ENCODE measurements at regions not wholly inside any gene's neighbourhood (a gene's known extent, or its start where the extent isn't known, plus 50 kb on each side); places are given as distances from the start of the nearest gene placed in this dataset.

DNA sequence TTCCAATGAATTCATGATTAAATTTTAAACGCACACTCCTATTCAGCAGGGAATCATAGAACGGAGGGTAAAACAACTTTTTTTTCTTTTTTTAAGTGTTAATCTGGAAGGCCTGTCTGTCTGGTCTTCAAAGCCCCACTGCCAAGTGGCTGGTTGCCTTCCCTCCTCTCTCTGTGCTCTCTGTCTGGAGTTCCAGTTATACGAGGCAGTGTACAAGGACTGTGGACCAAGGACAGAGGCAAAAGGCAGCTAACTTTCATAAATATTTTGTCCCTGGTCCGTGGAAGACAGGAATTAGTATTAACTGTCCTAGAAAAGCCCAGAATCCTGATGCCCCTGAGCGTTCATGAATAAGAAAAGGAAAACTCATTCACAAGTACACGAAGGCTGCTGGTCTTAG is 164.0 kb upstream of the E2F8 start:
- H3K27me3 ChIP-seq: no peaks in the 10 kb centered on the region
- H3K4me2 ChIP-seq: no peak overlapping the region
- no peak overlapping the region for H3K27ac ChIP-seq
- H3K9ac ChIP-seq: no peak overlapping the region
- H3K9me3 ChIP-seq: no peaks in the 10 kb centered on the region
- no peaks in the 10 kb centered on the region for H3K4me1 ChIP-seq
- TF ChIP-seq Cebpa-rat (IDR thresholded peaks at IDR 0.05): no peak
- no peak overlapping the region for H3K4me3 ChIP-seq
- no peaks in the 10 kb centered on the region for H3K36me3 ChIP-seq
- no peaks in the 10 kb centered on the region for H4K20me1 ChIP-seq

DNA sequence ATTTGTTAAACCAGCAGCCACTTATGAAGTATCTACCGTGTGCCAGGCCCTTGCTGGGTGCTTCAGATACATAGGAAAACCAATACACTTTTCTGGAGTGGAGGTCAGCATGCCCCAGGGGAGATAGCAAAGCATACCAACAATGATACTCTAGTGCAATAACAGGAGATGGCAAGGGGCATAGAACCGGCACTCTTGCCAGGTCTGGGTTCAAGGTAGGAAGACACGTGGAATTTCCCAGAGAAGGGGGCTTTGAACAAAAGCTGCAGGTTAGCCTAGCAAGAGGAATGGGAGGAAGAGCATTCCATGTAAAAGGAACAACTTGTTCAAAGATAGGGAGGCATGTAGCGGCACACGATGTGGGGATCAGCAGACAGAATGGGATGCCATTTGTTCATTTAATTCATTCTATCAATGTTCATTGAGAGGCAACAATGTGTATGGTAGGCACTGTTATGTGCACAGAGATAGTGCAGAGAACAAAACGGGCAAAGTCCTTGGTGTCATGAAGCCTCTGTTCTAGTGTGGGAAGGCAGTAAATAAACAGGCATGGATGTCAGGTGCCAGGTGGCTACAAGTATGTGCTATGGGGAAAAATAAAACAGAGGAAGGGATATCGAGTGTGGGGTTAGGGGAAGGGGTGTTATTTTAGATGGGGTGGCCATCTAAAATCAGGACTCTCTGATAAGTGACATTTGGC is 162.6 kb upstream of the E2F8 start:
- Histone ChIP-seq H3K4me3 (no peak overlapping the region), H3K4me1 (no peaks in the 10 kb centered on the region), H3K27ac (no peak overlapping the region), H4K20me1 (no peaks in the 10 kb centered on the region), H3K36me3 (no peaks in the 10 kb centered on the region), H3K9me3 (no peaks in the 10 kb centered on the region), H3K27me3 (no peaks in the 10 kb centered on the region), H3K9ac (no peak overlapping the region), H3K4me2 (no peak overlapping the region)
- TF ChIP-seq Cebpa-rat (IDR thresholded peaks at IDR 0.05): no peak

DNA sequence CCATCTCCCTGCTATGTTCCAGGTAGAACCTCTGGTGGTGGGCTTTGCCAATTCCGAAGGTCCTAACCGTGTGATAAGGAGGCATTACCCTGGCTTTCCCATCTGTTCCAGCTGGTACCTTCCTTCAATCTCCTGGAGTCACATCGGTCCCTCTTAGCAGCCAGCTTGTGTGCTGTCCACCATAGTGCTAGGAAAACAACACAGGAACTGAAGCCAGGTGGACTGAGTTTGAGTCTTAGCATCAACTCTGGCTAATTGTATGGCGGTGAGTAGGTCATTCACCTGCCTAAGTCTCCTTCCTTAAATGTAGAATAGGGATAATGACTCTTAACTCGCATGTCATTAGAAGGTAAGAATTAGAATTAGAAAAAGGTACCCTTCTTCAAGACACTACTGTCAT is 159.6 kb upstream of the E2F8 start:
- Histone ChIP-seq H3K27ac (no peak overlapping the region), H3K4me3 (no peak overlapping the region), H3K27me3 (no peaks in the 10 kb centered on the region), H4K20me1 (no peaks in the 10 kb centered on the region), H3K9me3 (no peaks in the 10 kb centered on the region), H3K9ac (no peak overlapping the region), H3K4me1 (no peaks in the 10 kb centered on the region), H3K4me2 (no peak overlapping the region), H3K36me3 (no peaks in the 10 kb centered on the region)
- TF ChIP-seq Cebpa-rat (IDR thresholded peaks at IDR 0.05): no peak

DNA sequence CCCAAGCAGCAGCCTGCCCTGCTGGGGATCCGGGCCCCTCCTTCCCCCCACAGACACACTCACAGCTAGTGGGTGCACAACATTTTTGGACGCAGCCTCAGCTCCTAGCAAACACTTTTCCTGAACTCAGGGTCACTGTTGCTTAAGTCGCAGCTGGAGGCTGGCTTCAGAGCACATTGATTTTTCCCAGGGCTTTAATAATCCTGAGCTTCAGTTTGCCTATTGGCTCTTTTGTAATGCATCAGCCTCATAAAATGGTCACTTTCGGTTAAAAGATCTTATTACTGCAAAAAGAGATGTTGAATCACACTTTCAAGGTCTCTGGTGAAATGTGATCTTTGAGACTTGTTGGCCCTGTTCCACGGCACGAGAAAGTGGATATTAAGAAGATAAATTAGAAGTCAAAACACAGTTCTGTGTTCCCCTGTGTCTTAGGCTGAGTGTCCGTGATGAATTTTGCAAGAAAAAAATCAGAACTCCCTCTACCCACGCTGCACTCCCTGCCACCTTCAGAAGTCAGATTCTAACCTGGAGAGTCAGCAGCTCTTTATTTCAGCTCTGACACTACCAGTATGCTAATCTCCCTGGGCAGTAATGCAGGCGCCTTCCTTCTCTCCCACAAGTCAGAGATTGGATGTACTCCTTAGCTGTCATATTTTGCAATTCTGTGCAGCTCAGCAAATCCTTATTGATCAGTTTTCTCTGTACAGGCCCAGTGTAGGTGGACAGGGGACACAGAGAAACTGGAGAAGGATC is 158.2 kb upstream of the E2F8 start:
- no peak for TF ChIP-seq Cebpa-rat (IDR thresholded peaks at IDR 0.05)
- no peak overlapping the region for H3K4me3 ChIP-seq
- no peaks in the 10 kb centered on the region for H3K9me3 ChIP-seq
- H4K20me1 ChIP-seq: no peaks in the 10 kb centered on the region
- H3K4me2 ChIP-seq: no peak overlapping the region
- H3K4me1 ChIP-seq: peaks cover 10% of the 10 kb centered on the region
- H3K9ac ChIP-seq: no peak overlapping the region
- H3K36me3 ChIP-seq: no peaks in the 10 kb centered on the region
- H3K27ac ChIP-seq: no peak overlapping the region
- H3K27me3 ChIP-seq: no peaks in the 10 kb centered on the region

DNA sequence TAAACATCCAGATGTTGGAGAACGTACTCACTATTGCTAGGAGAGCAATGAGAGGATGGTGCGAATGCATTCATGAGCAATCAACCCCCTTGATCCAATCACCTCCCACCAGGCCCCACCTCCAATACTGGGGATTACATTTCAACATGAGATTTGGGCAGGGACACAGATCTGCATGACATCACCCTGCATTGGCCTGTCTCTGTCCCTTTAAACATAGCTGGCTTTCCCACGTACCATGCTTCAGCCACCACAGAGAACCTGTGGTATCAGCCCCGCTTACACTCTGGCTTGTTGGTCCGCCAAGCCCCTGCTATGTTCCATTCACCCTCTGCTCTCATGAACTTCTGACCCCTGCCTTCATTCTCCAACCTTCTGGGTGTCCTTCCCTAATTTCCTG is 157.5 kb upstream of the E2F8 start:
- H3K4me3 ChIP-seq: no peak overlapping the region
- H3K9me3 ChIP-seq: no peaks in the 10 kb centered on the region
- no peak overlapping the region for H3K4me2 ChIP-seq
- no peaks in the 10 kb centered on the region for H3K27me3 ChIP-seq
- TF ChIP-seq Cebpa-rat (IDR thresholded peaks at IDR 0.05): no peak
- peaks cover 12% of the 10 kb centered on the region for H3K4me1 ChIP-seq
- H3K27ac ChIP-seq: no peak overlapping the region
- H4K20me1 ChIP-seq: no peaks in the 10 kb centered on the region
- no peaks in the 10 kb centered on the region for H3K36me3 ChIP-seq
- no peak overlapping the region for H3K9ac ChIP-seq

DNA sequence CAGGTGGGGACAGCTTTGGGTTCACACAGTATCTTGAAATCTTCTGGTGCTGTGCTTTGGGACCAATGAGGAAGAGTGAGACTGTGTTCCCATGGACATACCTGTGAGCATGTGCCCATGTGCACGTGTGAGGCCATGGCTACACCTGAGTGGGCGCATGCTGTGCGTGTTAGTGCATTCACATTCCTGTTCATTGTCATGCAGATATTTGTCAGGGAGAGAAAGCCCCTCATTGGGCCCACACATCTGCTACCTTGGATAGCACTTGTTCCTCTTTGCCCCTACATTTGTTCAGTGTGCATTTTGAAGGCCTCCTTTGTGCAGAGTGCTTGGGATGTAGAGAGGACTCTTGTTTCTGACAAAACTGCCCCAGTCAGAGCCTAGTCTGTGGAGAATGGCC is 154.3 kb upstream of the E2F8 start:
- no peak overlapping the region for H3K4me3 ChIP-seq
- no peak overlapping the region for H3K4me2 ChIP-seq
- H3K27ac ChIP-seq: no peak overlapping the region
- no peaks in the 10 kb centered on the region for H3K9me3 ChIP-seq
- no peak for TF ChIP-seq Cebpa-rat (IDR thresholded peaks at IDR 0.05)
- H3K27me3 ChIP-seq: no peaks in the 10 kb centered on the region
- peaks cover 12% of the 10 kb centered on the region for H3K4me1 ChIP-seq
- H3K9ac ChIP-seq: no peak overlapping the region
- no peaks in the 10 kb centered on the region for H3K36me3 ChIP-seq
- H4K20me1 ChIP-seq: no peaks in the 10 kb centered on the region

DNA sequence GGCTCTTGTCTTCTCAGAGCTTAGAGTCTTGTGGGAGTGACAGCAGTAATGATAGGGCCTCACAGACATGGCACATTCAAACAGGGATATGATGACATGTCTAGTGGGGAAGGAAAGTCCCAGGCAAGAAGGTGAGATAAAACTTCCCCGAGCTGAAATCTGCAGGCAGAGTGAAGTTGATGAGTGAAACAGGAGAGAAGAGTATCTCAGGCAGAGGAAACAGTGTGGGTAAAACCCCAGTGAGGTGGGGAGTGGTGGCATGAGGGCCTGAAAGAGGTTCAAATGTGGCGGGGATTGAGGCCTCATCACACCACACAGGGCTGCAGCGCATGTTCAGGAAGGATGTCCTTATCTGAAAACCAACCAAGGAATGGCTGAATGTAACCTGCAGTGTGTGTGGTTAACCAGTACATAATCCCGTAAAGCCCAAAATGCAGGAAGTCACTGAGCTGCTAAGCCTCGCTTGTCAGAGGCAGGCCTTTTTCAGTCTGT is 153.8 kb upstream of the E2F8 start:
- no peaks in the 10 kb centered on the region for H3K36me3 ChIP-seq
- no peaks in the 10 kb centered on the region for H3K9me3 ChIP-seq
- no peak overlapping the region for H3K4me2 ChIP-seq
- H3K4me1 ChIP-seq: peaks cover 12% of the 10 kb centered on the region
- TF ChIP-seq Cebpa-rat (IDR thresholded peaks at IDR 0.05): no peak
- no peak overlapping the region for H3K4me3 ChIP-seq
- no peaks in the 10 kb centered on the region for H4K20me1 ChIP-seq
- H3K27ac ChIP-seq: no peak overlapping the region
- H3K9ac ChIP-seq: no peak overlapping the region
- no peaks in the 10 kb centered on the region for H3K27me3 ChIP-seq

DNA sequence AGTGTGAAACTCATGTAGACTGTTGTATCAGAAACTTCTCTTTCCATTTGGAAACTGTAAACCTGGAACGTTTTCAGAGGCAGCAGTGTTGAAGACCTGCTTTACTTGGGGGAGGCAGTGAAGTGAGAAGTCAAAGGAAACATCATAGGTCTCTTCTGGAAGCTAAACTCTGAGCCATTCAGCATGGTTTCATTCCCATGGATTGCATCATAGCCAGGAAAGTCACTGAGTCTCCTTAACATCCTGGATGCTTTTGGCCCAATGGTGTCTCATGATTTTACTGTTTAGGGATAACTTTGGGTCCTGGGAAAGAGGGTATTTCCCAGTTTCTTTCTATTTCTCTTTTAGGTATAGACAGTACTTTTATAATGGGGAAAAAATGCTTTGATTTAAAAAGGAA is 153.2 kb upstream of the E2F8 start:
- TF ChIP-seq Cebpa-rat (IDR thresholded peaks at IDR 0.05): 0 out of 2 replicates have a peak, but pooled peaks have one; percentile 26
- no peak overlapping the region for H3K9ac ChIP-seq
- no peaks in the 10 kb centered on the region for H3K27me3 ChIP-seq
- no peaks in the 10 kb centered on the region for H3K9me3 ChIP-seq
- no peak overlapping the region for H3K27ac ChIP-seq
- H3K4me2 ChIP-seq: no peak overlapping the region
- no peaks in the 10 kb centered on the region for H4K20me1 ChIP-seq
- no peak overlapping the region for H3K4me3 ChIP-seq
- H3K4me1 ChIP-seq: peaks cover 12% of the 10 kb centered on the region
- no peaks in the 10 kb centered on the region for H3K36me3 ChIP-seq

DNA sequence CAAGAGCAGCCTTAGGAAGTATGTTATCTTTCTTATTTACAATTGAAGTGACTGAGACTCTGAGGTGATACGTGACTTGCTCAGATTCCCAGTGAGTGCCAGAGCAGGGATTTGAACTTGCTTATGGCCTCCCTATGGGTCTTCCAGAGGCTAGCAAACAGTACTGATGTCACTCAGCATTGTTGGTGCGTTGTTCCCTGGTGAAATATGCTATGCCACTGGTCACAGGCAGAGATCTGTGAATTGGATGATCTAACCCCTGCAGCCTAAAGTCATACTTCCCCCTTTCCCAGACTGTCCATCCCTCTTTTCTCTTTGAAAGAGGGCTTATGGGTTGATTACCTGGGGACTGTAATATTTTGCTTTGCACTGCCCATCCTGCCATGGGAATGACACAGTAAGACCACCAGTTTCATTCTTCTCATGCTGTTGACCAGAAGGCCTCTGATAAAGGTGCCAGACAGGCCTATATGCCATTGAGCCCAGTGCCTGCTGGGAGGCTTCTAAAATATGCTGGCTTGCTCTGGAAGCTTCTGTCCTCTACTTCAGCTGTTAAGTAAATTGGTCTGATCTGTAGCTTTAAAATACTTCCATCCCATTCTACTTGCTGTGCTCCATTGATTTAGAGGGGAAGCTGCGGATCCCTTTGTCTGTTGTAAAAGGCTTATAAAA is 152.2 kb upstream of the E2F8 start:
- Histone ChIP-seq H3K9ac (no peak overlapping the region), H3K9me3 (no peaks in the 10 kb centered on the region), H3K4me3 (no peak overlapping the region), H3K27me3 (no peaks in the 10 kb centered on the region), H3K4me1 (peaks cover 12% of the 10 kb centered on the region), H3K36me3 (no peaks in the 10 kb centered on the region), H4K20me1 (no peaks in the 10 kb centered on the region), H3K4me2 (no peak overlapping the region), H3K27ac (no peak overlapping the region)
- no peak for TF ChIP-seq Cebpa-rat (IDR thresholded peaks at IDR 0.05)

DNA sequence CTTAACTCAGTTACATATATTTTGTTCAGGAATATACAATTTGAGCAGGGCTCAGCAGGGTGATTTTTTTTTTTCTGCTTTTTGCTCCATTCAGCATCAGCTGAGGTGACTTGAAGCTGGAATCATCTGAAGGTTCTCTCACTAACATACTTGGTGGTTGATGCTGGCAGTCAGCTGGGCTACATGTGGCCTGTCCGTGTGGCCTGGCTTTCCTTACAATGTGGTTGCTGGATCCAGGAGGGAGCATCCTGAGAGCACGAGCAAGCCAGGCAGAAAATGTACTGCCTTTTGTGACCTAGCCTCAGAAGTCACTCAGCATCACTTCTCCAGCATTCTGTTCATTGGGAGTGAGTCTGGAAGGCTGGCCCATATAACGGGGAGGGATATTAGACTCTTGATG is 151.6 kb upstream of the E2F8 start:
- Histone ChIP-seq H3K36me3 (no peaks in the 10 kb centered on the region), H3K27ac (no peak overlapping the region), H3K4me3 (no peak overlapping the region), H3K27me3 (no peaks in the 10 kb centered on the region), H3K4me1 (peaks cover 12% of the 10 kb centered on the region), H3K4me2 (no peak overlapping the region), H3K9ac (no peak overlapping the region), H3K9me3 (no peaks in the 10 kb centered on the region), H4K20me1 (no peaks in the 10 kb centered on the region)
- no peak for TF ChIP-seq Cebpa-rat (IDR thresholded peaks at IDR 0.05)

Data from BLaER1 (cell line).